HepG2 (cell line): ENCODE measurements at regions not wholly inside any gene's neighbourhood (a gene's known extent, or its start where the extent isn't known, plus 50 kb on each side); places are given as distances from the start of the nearest gene placed in this dataset.

ENCODE experiments used
- ATAC-seq: fragments of 200-7000 bp; cut with Tn5 transposase; 3 replicates; pipeline ENCODE4 v1.9.1; 2020; ENCODE audit warnings: mild to moderate bottlenecking, moderate library complexity
- BruUV-seq: library from RNA; stranded (reverse); fragments of 400-500 nt; replicated peaks from 2 replicates; lab custom pipeline; 2021; lab: Mats Ljungman, UMichigan
- CTCF ChIA-PET: fragments of 300-600 bp; formaldehyde crosslinking; extraction: SDS; loops from one replicate; lab custom pipeline; 2021; ENCODE audit warnings: low total read pairs, inconsistent platforms, low intra/inter-chr PET ratio; lab: Yijun Ruan, JAX
- POLR2A ChIA-PET: fragments of 350-600 bp; sonication (Branson Sonifier 250); formaldehyde crosslinking; loops from one replicate; lab custom pipeline; 2020; ENCODE audit warnings: antibody characterized with exemption, inconsistent platforms; lab: Yijun Ruan, JAX
- DNase-seq: peaks from one replicate; pipeline ENCODE4 v3.0.0-alpha.2; 2015; ENCODE audit warnings: low spot score
- FAIRE-seq: peaks from 3 replicates; lab custom pipeline; 2011; peaks lifted over from hg19 to GRCh38; lab: Jason Lieb, UNC
- H2AFZ ChIP-seq: one replicate; pipeline ENCODE4 v1.6.1; 2011; ENCODE audit warnings: low read length, inconsistent platforms
- H3K27ac ChIP-seq: fragments of 300-600 bp; 3 replicates; pipeline ENCODE4 v1.8.0; 2011; ENCODE audit warnings: mixed run types, mild to moderate bottlenecking, mixed read lengths, low read length, inconsistent platforms; ENCODE audit not compliant: insufficient read depth; ENCODE audit errors: extremely low read length
- H3K27me3 ChIP-seq, 2 experiments: fragments of 200-600 bp in 1 of 2; 2 replicates in 1 of 2; 3 replicates in 1 of 2; pipeline versions ENCODE4 v1.6.0 to v1.8.0; 2011; ENCODE audit warnings: low read length in 2 of 2, mild to moderate bottlenecking in 2 of 2, moderate library complexity in 2 of 2, inconsistent platforms in 1 of 2; ENCODE audit not compliant: insufficient read depth in 2 of 2, control insufficient read depth in 1 of 2
- H3K36me3 ChIP-seq, 2 experiments: fragments of 200-600 bp in 1 of 2; replicated peaks in 1 of 2; 2 replicates in 1 of 2; 3 replicates in 1 of 2; pipeline versions ENCODE4 v1.5.1 to v1.8.0; 2011; ENCODE audit warnings: low read length in 2 of 2, inconsistent platforms in 1 of 2; ENCODE audit not compliant: insufficient read depth in 2 of 2, control insufficient read depth in 1 of 2
- H3K4me1 ChIP-seq: 2 replicates; pipeline ENCODE4 v1.5.1; 2012; ENCODE audit warnings: low read length, inconsistent platforms; ENCODE audit not compliant: insufficient read depth
- H3K4me2 ChIP-seq: 2 replicates; pipeline ENCODE4 v1.6.0; 2011; ENCODE audit warnings: low read depth, low read length, inconsistent platforms
- H3K4me3 ChIP-seq, 3 experiments: fragments of 200-600 bp in 1 of 3; sonication (generic), shearing (Covaris generic) in 1 of 3; replicated peaks in 1 of 3; 2 replicates each; pipeline ENCODE4 v1.5.1; 2011 to 2016; ENCODE audit warnings: low read length in 3 of 3, inconsistent platforms in 2 of 3, low read depth in 2 of 3, mild to moderate bottlenecking in 2 of 3, control low read depth in 1 of 3, mixed read lengths in 1 of 3; ENCODE audit not compliant: insufficient read depth in 1 of 3
- H3K79me2 ChIP-seq: one replicate; pipeline ENCODE4 v1.6.1; 2011; ENCODE audit warnings: low read length, inconsistent platforms; ENCODE audit not compliant: insufficient read depth
- H3K9ac ChIP-seq: 2 replicates; pipeline ENCODE4 v1.6.0; 2011; ENCODE audit warnings: mild to moderate bottlenecking, low read depth, low read length, inconsistent platforms; ENCODE audit not compliant: insufficient read depth
- H3K9me3 ChIP-seq: 2 replicates; pipeline ENCODE4 v1.5.1; 2012; ENCODE audit warnings: mild to moderate bottlenecking, low read length
- H4K20me1 ChIP-seq: 2 replicates; pipeline ENCODE4 v1.6.0; 2011; ENCODE audit warnings: inconsistent platforms, mild to moderate bottlenecking, low read length, moderate library complexity; ENCODE audit not compliant: insufficient read depth
- HOMEZ ChIP-seq: IDR thresholded peaks from 2 replicates; pipeline ENCODE4 v1.6.1; 2016; ENCODE audit warnings: low read depth
- SIN3B ChIP-seq: fragments of 150-350 bp; IDR thresholded peaks from 2 replicates; pipeline ENCODE4 v1.6.1; 2014; ENCODE audit warnings: low read length
- ZFP91 ChIP-seq: sonication (generic); formaldehyde crosslinking; IDR thresholded peaks from 2 replicates; pipeline ENCODE4 v1.9.0; 2022; ENCODE audit warnings: missing genetic modification reagents, mild to moderate bottlenecking, borderline replicate concordance
- ZIK1 ChIP-seq: sonication (generic); formaldehyde crosslinking; IDR thresholded peaks from 2 replicates; pipeline ENCODE4 v1.5.0; 2020; ENCODE audit warnings: mild to moderate bottlenecking, low read depth, missing genetic modification reagents, borderline replicate concordance
- WGBS: methylation state at CpG from one replicate; pipeline ENCODE4 v1.1.6; 2017; ENCODE audit warnings: low lambda C conversion rate; 5-methylcytosine and 5-hydroxymethylcytosine counted together
- in situ Hi-C: cut with HindIII; loops from 2 replicates; pipeline ENCODE4 v1.10.0; 2017; ENCODE audit warnings: low pct_unique_long_range_greater_than_20kb; ENCODE audit not compliant: extremely low pct_ligation_motif_present
- intact Hi-C: fragments of 100-400 bp; cut with micrococcal nuclease; formaldehyde crosslinking; loops from one replicate; pipeline ENCODE4 v1.10.0; 2022; ENCODE audit not compliant: unreplicated experiment

- TF ChIP-seq ZFP91 (CRISPR knock-in tag) (no peak), SIN3B (no peak)
Observed at GRCh38 chr1:57996400-57996799, 550.1 kb downstream of the OMA1 start (continued).

- 32% methylated on average over 7 of the region's 7 CpGs for WGBS
- ChIA-PET POLR2A (no interaction called here), CTCF (no interaction called here)
- ATAC-seq (no peak), FAIRE-seq (no peak), DNase-seq (no peak)
- no peak overlapping the region for H3K4me2 ChIP-seq
- no peaks in the 10 kb centered on the region for H3K9me3 ChIP-seq
- no peak overlapping the region for H3K27ac ChIP-seq
- H4K20me1 ChIP-seq: no peaks in the 10 kb centered on the region
- no peaks in the 10 kb centered on the region for H3K36me3 ChIP-seq
- no peak overlapping the region for H3K4me3 ChIP-seq
- in situ Hi-C loops (no loop called here), intact Hi-C loops (no loop called here)
- BruUV-seq: no TSS peak
- no peaks in the 10 kb centered on the region for H3K27me3 ChIP-seq
- H2AFZ ChIP-seq: no peak overlapping the region
- no peaks in the 10 kb centered on the region for H3K4me1 ChIP-seq
- H3K9ac ChIP-seq: no peak overlapping the region
- H3K79me2 ChIP-seq: no peaks in the 10 kb centered on the region
- TF ChIP-seq HOMEZ (CRISPR knock-in tag): no peak
- no peak for TF ChIP-seq ZIK1
Observed at GRCh38 chr1:57991289-57991688, 555.2 kb downstream of the OMA1 start.
